Fibroblast of skin of left biceps (primary cell): ENCODE measurements at regions not wholly inside any gene's neighbourhood (a gene's known extent, or its start where the extent isn't known, plus 50 kb on each side); places are given as distances from the start of the nearest gene placed in this dataset.
A peak's percentile ranks its signal among the peaks of the same experiment; 100 is the strongest.
"Not testable (repeated sequence)": the region's sequence is repeated elsewhere in the genome, so short reads cannot be mapped to it uniquely, and the experiment has no call there.

ENCODE experiments used
- DNase-seq, 2 experiments: peaks; one replicate each; pipeline ENCODE4 v3.0.0-alpha.2; 2013; ENCODE audit warnings: low read depth in 2 of 2

DNA sequence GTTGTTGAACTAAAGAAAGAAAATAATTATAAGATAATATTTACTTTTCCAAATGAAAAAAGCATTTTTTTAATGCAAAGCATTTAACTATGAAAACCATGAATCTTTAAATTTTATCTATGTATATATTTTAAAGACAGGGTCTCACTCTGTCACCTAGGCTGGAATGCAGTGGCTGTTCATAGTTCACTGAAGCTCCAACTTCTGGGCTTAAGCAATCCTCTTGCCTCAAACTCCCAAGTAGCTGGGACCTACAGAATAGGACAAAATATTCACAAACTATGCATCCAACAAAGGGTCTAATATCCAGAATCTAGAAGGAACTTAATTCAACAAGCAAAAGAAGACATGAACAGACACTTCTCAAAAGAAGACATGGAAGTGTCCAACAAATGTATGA lies 55.9 kb upstream of the ALB start:
- DNase-seq: no peak

GRCh38 chr4:73347497-73347896 lies 56.6 kb upstream of the ALB start:
- no peak for DNase-seq

- no peak for DNase-seq
These were observed 58.6 kb upstream of the ALB start for GRCh38 chr4:73345399-73345975.

- DNase-seq: no peak
These were observed 60.0 kb upstream of the ALB start for GRCh38 chr4:73344106-73344505.

- DNase-seq: no peak
These were observed 60.7 kb upstream of the ALB start for GRCh38 chr4:73343432-73343831.

DNA sequence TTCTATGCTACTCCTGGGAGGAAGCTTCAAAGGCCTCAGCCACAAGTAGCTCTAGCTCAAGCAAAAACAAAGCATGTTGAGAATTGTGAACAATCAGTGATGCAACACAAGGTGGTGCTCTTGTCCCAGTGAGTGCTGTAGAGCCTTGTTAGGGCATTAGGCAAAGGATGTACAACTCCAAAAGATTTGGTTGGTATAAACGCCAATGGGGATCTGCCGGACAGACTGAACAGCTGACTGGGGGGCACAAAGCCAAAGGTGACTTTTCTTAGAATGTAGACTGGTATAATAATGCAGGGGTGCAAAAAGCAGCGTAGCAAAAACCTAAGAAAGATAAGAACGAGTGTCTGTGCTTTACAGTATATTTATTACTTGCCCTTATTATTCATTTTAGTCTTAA lies 62.6 kb upstream of the ALB start:
- peak in 1 of 2 experiments; percentile 8 for DNase-seq

- no peak for DNase-seq
These were observed 63.2 kb upstream of the ALB start for GRCh38 chr4:73340917-73341316.

GRCh38 chr4:73335679-73336078 lies 68.4 kb upstream of the ALB start:
- no peak for DNase-seq

- not testable (repeated sequence) for DNase-seq
These were observed 72.1 kb upstream of the ALB start for GRCh38 chr4:73332012-73332411.

- DNase-seq: no peak
These were observed 70.7 kb upstream of the ANKRD17 start for GRCh38 chr4:73329300-73329699.

DNA sequence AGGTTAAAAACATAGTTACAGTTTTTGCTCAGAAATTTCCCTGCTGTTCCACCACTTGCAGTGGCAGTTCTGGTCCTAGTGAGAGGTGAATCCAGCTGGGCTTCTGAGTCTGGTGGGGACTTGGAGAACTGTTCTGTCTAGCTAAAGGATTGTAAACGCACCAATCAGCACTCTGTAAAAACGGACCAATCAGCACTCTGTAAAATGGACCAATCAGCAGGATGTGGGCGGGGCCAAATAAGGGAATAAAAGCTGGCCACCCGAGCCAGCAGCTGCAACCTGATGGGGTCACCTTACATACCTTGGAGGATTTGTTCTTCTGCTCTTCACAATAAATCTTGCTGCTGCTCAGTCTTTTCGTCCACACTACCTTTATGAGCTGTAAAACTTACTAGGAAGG lies 67.2 kb upstream of the ANKRD17 start:
- not testable (repeated sequence) for DNase-seq

- DNase-seq: no peak
These were observed 58.5 kb upstream of the ANKRD17 start for GRCh38 chr4:73317092-73317491.

GRCh38 chr4:73315091-73315490 lies 56.5 kb upstream of the ANKRD17 start:
- DNase-seq: peak; percentile 55 to 58

GRCh38 chr4:73312967-73313366 lies 54.4 kb upstream of the ANKRD17 start:
- no peak for DNase-seq

GRCh38 chr4:73311428-73311827 lies 52.8 kb upstream of the ANKRD17 start:
- no peak for DNase-seq

DNA sequence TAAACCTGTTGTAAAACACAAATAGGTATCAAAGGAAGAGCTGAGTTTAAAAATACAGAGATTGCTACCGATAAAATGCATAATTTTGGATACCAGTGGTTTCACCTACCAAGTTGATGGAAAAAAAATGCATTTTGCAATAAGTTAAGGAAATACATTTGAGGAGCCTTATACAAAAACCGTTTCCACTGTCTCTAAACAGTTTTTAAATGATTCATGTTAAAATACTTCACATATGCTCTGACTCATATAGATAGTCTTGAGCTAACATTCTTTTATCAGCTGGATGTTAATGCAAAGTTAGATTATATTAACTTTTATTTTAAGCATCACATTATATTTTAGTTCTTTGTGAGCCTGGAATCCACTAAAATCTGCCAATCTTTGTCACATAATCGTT lies 50.6 kb upstream of the ANKRD17 start:
- DNase-seq: peak; percentile 44
